Astrocyte of the spinal cord (primary cell): ENCODE measurements at regions not wholly inside any gene's neighbourhood (a gene's known extent, or its start where the extent isn't known, plus 50 kb on each side); places are given as distances from the start of the nearest gene placed in this dataset.
A peak's percentile ranks its signal among the peaks of the same experiment; 100 is the strongest.

Source experiments
- DNase-seq: peaks from one replicate; pipeline ENCODE4 v3.0.0; 2011; ENCODE audit warnings: low read depth, low spot score
- H3K4me3 ChIP-seq: 2 replicates; pipeline ENCODE4 v1.5.1; 2011; ENCODE audit warnings: low read depth, mild to moderate bottlenecking, low read length, moderate library complexity
- in situ Hi-C: cut with HindIII; loops from 2 replicates; pipeline ENCODE4 v1.10.0; 2017; ENCODE audit warnings: low sequenced_read_pairs
- TF ChIP-seq, protein P1 (sequence below): IDR thresholded peaks from 2 replicates; pipeline ENCODE4 v1.5.1; 2012; ENCODE audit warnings: low read depth, mild to moderate bottlenecking, low read length, inconsistent platforms

DNA sequence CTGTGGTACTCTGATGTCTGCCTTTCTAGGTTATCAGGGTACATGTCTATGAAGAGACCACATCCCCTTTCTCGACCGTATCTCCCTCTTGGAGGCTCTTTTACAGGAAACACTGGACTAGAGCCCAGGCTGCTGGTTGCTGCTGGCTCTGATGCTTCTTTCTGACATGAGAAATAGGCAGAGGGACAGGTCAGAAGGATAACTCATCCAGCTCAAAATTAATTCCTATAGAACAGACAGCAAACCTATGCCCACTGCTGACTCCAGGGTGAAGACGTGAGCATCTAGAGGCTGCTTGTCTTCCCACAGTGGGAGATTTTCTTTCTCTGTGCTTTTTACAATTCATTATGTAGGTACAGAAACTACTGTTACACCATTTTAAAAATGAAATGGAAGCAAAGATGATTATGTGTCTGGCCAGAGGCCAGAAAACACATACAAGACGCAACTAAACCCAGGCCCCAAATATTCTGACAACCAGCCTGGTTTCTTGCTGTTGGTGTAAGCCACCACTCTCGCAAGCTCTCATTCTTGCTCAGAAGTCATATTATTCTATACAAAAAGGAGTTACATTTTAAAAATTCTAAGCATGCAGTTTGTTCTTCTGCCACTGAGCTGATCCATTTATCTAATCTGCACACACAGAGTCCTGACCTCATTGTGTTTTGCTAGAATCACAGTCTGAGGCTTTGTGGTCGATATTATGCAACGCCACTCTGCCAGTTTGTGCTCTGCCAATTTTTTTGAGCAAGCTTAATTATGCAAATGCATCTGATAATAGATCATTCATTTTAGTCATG is 424.3 kb downstream of the KIF20B start:
- peak; percentile 60 for DNase-seq
- in situ Hi-C loops, result no loop called here

DNA sequence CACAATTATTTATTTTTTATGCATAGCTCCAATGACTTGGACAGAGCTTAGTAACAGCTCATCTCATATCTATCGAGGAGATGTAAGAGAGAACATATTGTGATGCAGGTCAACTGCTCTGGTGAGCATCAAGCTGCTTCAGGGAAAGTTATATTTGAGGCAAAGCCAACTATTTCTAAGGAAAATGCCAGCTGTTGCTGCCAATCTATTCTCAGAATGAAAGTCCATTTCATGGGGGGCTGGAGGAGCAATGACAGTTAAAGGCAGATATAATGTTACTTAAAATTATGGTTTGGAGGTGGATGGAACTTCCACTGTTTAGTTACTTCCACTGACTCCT is 424.8 kb downstream of the KIF20B start:
- TF ChIP-seq, protein P1, sequence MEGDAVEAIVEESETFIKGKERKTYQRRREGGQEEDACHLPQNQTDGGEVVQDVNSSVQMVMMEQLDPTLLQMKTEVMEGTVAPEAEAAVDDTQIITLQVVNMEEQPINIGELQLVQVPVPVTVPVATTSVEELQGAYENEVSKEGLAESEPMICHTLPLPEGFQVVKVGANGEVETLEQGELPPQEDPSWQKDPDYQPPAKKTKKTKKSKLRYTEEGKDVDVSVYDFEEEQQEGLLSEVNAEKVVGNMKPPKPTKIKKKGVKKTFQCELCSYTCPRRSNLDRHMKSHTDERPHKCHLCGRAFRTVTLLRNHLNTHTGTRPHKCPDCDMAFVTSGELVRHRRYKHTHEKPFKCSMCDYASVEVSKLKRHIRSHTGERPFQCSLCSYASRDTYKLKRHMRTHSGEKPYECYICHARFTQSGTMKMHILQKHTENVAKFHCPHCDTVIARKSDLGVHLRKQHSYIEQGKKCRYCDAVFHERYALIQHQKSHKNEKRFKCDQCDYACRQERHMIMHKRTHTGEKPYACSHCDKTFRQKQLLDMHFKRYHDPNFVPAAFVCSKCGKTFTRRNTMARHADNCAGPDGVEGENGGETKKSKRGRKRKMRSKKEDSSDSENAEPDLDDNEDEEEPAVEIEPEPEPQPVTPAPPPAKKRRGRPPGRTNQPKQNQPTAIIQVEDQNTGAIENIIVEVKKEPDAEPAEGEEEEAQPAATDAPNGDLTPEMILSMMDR, result no peak
- no peak overlapping the region for H3K4me3 ChIP-seq
- in situ Hi-C loops, result no loop called here
- DNase-seq, result peak; percentile 56

More for the DNA sequence above, 424.3 kb downstream of the KIF20B start:
- H3K4me3 ChIP-seq, result no peak overlapping the region
- TF ChIP-seq, protein P1, result no peak

DNA sequence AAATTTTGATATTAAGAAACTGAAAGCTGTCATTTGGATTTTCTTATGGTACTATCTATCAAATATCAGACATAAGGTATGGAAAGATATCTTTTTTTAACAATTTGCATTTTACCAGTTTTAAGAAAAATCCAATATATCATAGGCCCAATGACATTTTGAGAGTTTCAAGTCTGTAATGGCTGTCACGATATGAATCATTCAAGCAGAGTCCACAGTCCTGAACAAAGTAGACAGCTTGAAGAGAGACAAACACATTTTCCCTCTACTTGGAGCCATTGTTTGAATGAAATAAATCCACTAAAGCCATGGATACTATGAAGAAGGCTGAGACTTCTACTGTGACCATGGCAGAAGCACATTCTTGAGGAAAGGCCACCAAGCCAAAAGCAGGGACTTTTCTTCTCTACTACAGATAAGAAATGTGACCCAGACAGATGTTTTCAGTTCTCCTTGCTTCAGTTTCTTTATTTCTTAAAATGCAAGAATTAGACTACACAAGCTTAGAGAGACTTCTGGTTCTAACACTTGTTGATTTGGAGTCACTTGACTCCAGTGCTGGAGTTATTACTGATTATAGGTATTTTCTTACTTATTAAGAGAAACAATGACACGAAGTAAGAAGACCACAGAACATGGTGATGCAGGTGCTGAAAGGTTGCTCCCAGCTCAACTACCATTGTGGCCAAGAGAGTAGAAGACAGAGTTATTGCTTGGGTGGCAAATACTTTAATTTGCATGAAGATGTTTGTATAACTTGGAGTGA is 429.1 kb downstream of the KIF20B start:
- in situ Hi-C loops, result no loop called here
- no peak for DNase-seq
- TF ChIP-seq, protein P1, result no peak
- H3K4me3 ChIP-seq, result no peak overlapping the region

DNA sequence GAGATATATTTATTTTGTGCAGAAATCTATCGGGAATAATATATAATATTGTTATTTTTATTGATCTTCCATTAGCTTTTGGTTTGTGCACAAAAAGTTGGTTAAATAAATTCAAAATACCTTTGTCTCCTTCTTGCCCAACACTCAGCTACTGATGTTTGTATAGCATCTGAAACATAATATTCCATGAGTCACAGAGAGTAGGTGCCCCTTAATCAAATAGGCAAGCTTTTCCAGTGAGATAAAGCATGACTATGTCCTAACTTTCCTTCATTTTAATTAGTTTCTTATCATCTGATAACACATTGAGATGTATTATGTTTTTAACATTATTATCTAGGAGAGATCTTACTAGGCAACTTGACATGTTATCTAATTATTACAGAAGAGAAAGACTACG is 432.2 kb downstream of the KIF20B start:
- H3K4me3 ChIP-seq, result no peak overlapping the region
- no peak for DNase-seq
- TF ChIP-seq, protein P1, result no peak
- in situ Hi-C loops, result no loop called here

DNA sequence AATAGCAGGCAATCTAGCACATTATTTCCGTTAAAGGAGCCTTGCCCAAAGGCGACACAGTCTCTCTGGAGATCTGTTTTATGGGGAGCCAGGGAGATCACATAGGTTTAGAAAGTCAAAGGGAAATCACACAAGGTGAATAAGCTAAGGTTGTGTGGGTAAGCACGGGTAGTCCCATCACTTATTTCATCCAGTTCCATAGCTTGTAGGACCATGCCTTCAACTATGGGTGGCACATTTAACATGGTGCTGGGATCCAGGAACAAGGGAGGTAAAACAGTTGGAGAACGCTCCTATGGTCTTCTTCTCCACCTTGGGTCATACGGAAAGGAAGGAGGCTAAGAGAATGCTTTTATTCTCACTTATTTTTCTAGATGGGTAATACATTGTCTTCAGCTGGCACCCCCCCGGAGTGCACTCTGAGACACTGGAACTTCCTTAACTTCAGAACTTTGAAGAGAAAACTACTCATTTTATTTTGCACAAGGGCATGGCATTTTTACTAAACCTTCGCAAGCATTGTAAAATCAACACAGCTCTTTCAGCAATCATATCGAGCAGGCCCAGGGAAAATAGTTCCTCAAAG is 435.4 kb downstream of the KIF20B start:
- in situ Hi-C loops, result no loop called here
- H3K4me3 ChIP-seq, result no peak overlapping the region
- TF ChIP-seq, protein P1, result no peak
- peak; percentile 48 for DNase-seq

DNA sequence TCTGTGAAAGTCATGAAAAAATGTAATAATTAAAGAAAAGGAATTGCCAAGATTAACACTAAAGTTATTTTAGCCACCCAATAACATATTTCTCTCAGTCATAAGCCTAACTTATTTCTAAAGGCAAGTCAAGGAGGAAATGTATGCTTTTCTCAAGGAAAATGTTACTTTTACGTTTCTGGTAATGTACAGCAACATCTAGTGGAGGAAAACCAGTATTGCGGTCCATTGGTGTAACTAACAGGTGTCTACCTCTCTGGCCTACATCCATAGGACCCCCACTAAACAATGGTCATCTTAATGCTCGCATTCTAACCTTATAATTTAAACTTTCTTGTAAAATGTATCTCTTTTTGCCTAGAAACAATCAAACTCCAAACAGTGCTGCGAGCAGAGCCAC is 437.5 kb downstream of the KIF20B start:
- TF ChIP-seq, protein P1, result peak; percentile 39
- in situ Hi-C loops, result no loop called here
- DNase-seq, result no peak
- no peak overlapping the region for H3K4me3 ChIP-seq
